Right lobe of liver (tissue), 4 donors: ENCODE measurements at regions not wholly inside any gene's neighbourhood (a gene's known extent, or its start where the extent isn't known, plus 50 kb on each side); places are given as distances from the start of the nearest gene placed in this dataset.

ENCODE experiments used
- CTCF ChIP-seq, 4 donors: fragments of 200-600 bp in 3 of 4; fragments of 450-650 bp in 1 of 4; IDR thresholded peaks; one replicate each; pipeline versions ENCODE4 v1.5.1 to v1.8.0; 2016 to 2022; ENCODE audit warnings: antibody characterized with exemption in 4 of 4, mild to moderate bottlenecking in 2 of 4
- POLR2A ChIP-seq: fragments of 450-650 bp; IDR thresholded peaks from one replicate; pipeline ENCODE4 v1.6.1; 2017; ENCODE audit warnings: antibody characterized with exemption, mild to moderate bottlenecking
- donor health status: DM: no; HTN: no; CAD: no.
- donor health status: DM: no; HTN: no; CAD: no.
- donor health status: DM: no; HTN: yes; CAD: no.

DNA sequence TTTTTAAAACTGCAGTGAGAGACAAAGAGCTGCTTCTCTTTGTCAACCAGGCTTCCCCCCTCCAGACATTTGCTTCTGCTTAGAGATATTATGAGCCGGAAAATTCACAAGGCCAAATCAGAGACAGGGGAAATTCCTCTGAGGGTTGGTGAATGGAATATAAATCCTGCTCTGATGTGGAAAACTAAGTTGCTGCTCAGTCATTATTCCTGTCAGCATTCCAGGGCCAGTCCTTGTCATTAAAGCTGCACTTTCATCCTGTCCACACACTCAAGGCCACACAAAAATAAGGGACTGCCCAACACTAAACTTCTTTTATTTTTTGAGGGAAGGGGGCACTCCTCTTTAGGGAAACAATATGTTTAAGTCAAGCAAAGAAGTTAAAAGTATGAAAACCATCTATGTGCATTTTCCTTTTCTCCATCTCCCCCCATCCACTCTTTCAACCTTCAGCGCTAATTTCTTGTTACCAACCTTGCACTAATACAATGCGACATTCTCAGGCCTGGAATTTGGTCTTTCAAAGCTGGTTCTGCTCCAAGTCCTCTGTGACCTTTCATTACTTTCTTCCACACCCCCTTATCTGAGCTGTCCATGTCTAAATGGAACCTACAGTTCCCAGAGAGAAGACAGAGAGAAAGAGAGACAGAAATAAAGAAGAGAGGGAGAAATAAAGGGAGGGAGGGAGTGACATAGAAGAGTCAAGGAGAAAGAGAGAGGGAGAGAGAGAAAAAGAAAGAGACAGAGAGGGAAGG is 118.9 kb upstream of the S1PR3 start:
- TF ChIP-seq CTCF (IDR thresholded peaks at IDR 0.05) (no peak), POLR2A (no peak)
